ENCODE measurements at regions not wholly inside any gene's neighbourhood (a gene's known extent, or its start where the extent isn't known, plus 50 kb on each side); places are given as distances from the start of the nearest gene placed in this dataset.

DNA sequence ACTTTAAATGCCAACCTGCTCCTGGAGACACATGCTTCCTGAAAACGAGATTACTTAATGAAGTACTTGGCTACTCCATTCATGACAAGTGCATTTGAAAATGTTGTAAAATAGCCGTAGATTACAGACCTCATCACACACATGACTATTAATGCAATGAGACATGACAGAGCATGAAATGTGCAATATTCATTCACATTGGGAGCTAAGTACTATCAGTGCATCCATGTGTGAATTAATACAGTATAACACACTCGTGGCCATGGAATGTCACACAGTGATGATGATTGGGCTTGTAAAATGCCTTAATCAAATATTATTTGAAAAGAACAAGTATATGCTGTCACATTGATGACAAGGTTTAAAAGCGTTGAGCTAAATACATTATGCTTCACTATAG is 407.0 kb downstream of the AMY1C start:
- in situ Hi-C loops (cut with MboI; ENCODE audit: low sequenced_read_pairs, unreplicated experiment), result no loop called here
- TF ChIP-seq, protein P1, sequence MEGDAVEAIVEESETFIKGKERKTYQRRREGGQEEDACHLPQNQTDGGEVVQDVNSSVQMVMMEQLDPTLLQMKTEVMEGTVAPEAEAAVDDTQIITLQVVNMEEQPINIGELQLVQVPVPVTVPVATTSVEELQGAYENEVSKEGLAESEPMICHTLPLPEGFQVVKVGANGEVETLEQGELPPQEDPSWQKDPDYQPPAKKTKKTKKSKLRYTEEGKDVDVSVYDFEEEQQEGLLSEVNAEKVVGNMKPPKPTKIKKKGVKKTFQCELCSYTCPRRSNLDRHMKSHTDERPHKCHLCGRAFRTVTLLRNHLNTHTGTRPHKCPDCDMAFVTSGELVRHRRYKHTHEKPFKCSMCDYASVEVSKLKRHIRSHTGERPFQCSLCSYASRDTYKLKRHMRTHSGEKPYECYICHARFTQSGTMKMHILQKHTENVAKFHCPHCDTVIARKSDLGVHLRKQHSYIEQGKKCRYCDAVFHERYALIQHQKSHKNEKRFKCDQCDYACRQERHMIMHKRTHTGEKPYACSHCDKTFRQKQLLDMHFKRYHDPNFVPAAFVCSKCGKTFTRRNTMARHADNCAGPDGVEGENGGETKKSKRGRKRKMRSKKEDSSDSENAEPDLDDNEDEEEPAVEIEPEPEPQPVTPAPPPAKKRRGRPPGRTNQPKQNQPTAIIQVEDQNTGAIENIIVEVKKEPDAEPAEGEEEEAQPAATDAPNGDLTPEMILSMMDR (IDR thresholded peaks at IDR 0.05; ENCODE audit: borderline replicate concordance, control extremely low read depth, extremely low read depth, insufficient read depth, missing control alignments), result no peak
- no peak for DNase-seq (ENCODE audit: low spot score)

DNA sequence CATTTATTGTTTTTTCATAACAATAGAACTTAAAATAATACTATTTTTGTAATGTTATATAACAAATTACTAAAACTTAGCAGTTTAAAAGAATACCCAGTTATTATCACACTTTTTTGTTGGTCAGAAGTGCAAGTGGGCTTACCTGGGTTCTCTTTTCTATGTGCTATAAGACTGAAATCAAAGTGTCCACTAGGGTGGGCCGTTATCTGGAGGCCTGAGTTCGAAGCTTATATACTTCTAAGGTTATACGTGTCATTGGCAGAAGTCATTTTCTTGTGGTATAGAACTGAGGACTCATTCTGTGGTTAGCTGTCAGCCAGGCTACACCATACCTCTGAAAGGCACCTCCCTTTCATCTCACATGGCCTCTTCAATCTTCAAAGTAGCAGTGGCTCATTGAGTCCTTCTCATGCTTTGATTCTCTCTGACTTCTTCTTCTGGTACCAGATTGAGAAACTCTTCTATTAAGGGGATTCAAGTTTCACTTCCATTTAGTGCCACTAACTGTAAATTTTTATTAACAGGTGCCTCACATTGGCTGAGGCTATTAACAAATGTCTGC is 414.3 kb downstream of the AMY1C start:
- no peak for DNase-seq (ENCODE audit: low spot score)
- TF ChIP-seq, protein P1 (IDR thresholded peaks at IDR 0.05; ENCODE audit: borderline replicate concordance, control extremely low read depth, extremely low read depth, insufficient read depth, missing control alignments), result no peak
- in situ Hi-C loops (cut with MboI; ENCODE audit: low sequenced_read_pairs, unreplicated experiment), result no loop called here

DNA sequence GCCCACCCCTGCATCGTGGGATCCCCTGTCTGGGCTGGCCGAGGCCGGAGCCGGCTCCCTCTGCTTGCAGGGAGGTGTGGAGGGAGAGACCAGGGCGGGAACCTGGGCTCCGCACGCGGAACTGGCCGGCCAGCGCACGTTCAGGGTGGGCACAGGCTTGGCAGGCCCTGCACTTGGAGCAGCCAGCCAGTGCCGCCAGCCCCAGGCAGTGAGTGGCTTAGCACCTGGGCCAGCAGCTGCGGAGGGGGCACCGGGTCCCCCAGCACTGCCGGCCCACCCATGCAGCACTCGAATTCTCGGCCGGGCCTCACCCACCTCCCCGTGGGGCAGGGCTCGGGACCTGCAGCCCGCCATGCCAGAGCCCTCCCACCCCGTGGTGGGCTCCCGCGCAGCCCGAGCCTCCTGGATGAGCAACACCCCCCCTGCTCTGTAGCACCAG is 422.6 kb downstream of the AMY1C start:
- in situ Hi-C loops (cut with MboI; ENCODE audit: low sequenced_read_pairs, unreplicated experiment), result no loop called here
- TF ChIP-seq, protein P1 (IDR thresholded peaks at IDR 0.05; ENCODE audit: borderline replicate concordance, control extremely low read depth, extremely low read depth, insufficient read depth, missing control alignments), result no peak
- no peak for DNase-seq (ENCODE audit: low spot score)

DNA sequence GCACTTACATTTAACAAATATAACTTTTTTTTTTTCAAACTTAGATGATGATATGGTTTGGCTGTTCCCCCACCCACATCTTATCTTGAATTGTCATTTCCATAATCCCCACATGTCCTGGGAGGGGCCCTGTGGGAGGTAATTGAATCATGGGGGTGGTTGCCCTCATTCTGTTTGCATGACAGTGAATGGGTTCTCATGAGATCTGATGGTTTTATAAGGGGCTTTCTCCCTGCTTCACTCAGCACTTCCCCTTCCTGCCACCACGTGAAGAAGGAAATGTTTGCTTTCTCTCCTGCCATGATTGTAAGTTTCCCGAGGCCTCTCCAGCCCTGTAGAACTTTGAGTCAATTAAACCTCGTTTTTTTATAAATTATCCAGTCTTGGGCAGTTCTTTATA is 432.6 kb downstream of the AMY1C start:
- in situ Hi-C loops (cut with MboI; ENCODE audit: low sequenced_read_pairs, unreplicated experiment), result no loop called here

DNA sequence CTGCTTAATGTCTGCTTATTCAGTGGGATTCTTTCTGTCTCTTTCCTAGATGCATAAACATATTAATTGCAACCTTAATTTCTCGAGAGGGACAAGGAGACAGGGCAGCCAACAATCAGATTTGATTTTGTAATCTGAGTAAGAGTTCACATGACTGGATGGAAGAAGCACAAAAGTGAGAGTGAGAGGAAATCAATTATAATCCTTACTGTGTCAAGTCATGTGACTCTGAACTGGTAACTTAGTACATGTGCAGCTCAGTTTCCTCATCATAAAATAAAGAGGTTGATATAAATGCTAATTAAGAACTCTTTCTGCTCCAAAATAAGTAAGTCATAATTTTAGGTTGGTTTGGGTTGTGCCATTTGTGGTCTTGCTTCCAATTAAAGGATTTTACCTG is 439.5 kb downstream of the AMY1C start:
- DNase-seq (ENCODE audit: low spot score), result no peak
- in situ Hi-C loops (cut with MboI; ENCODE audit: low sequenced_read_pairs, unreplicated experiment), result no loop called here
- TF ChIP-seq, protein P1 (IDR thresholded peaks at IDR 0.05; ENCODE audit: borderline replicate concordance, control extremely low read depth, extremely low read depth, insufficient read depth, missing control alignments), result no peak

More for the DNA sequence above, 432.6 kb downstream of the AMY1C start:
- no peak for DNase-seq (ENCODE audit: low spot score)
- TF ChIP-seq, protein P1 (IDR thresholded peaks at IDR 0.05; ENCODE audit: borderline replicate concordance, control extremely low read depth, extremely low read depth, insufficient read depth, missing control alignments), result no peak

GRCh38 chr1:104190821-104191220 is 441.1 kb downstream of the AMY1C start:
- no peak for DNase-seq (ENCODE audit: low spot score)
- in situ Hi-C loops (cut with MboI; ENCODE audit: low sequenced_read_pairs, unreplicated experiment), result no loop called here
- TF ChIP-seq, protein P1 (IDR thresholded peaks at IDR 0.05; ENCODE audit: borderline replicate concordance, control extremely low read depth, extremely low read depth, insufficient read depth, missing control alignments), result no peak

Measured in GM13976 (cell line).